Gastroesophageal sphincter (tissue), 4 donors: ENCODE measurements at regions not wholly inside any gene's neighbourhood (a gene's known extent, or its start where the extent isn't known, plus 50 kb on each side); places are given as distances from the start of the nearest gene placed in this dataset.

Experiments
- ATAC-seq: fragments of 150-250 bp; one replicate; pipeline ENCODE4 v1.9.1; 2016; ENCODE audit warnings: mild to moderate bottlenecking, moderate library complexity
- H3K27ac ChIP-seq, 4 donors: fragments of 200-600 bp; sonication (generic) in 3 of 4; 1 replicate in 3 of 4; 2 replicates in 1 of 4; pipeline ENCODE4 v1.5.1; 2016 to 2019
- H3K27me3 ChIP-seq: fragments of 200-600 bp; sonication (generic); one replicate; pipeline ENCODE4 v1.5.1; 2019
- H3K36me3 ChIP-seq, 2 donors: fragments of 200-600 bp; sonication (generic); one replicate each; pipeline ENCODE4 v1.5.1; 2019; ENCODE audit warnings: control low read depth in 1 of 2
- H3K4me1 ChIP-seq, 3 donors: fragments of 200-600 bp; sonication (generic); 1 replicate in 2 of 3; 2 replicates in 1 of 3; pipeline ENCODE4 v1.5.1; 2016 to 2019; ENCODE audit warnings: control low read depth in 2 of 3
- H3K4me3 ChIP-seq, 2 donors: fragments of 200-600 bp; sonication (generic); one replicate each; pipeline ENCODE4 v1.5.1; 2019; ENCODE audit warnings: mild to moderate bottlenecking in 1 of 2, moderate library complexity in 1 of 2
- H3K9me3 ChIP-seq, 3 donors: fragments of 200-600 bp; sonication (generic); one replicate each; pipeline ENCODE4 v1.5.1; 2017 to 2019; ENCODE audit warnings: control low read depth in 2 of 3
- CTCF ChIP-seq, 4 experiments: fragments of 200-600 bp in 2 of 4; fragments of 450-650 bp in 2 of 4; sonication (generic) in 1 of 4; IDR thresholded peaks; one replicate each; pipeline ENCODE4 v1.5.1; 2017 to 2019; ENCODE audit warnings: antibody characterized with exemption in 4 of 4, mild to moderate bottlenecking in 2 of 4, moderate library complexity in 2 of 4
- EP300 ChIP-seq: sonication (generic); formaldehyde crosslinking; IDR thresholded peaks from one replicate; pipeline ENCODE4 v1.6.1; 2017; ENCODE audit warnings: antibody characterized with exemption, mild to moderate bottlenecking
- POLR2A ChIP-seq, 2 donors: fragments of 450-650 bp; IDR thresholded peaks; one replicate each; pipeline ENCODE4 v1.6.1; 2017; ENCODE audit warnings: antibody characterized with exemption in 2 of 2, mild to moderate bottlenecking in 2 of 2, moderate library complexity in 1 of 2
- POLR2AphosphoS5 ChIP-seq: sonication (generic); formaldehyde crosslinking; IDR thresholded peaks from one replicate; pipeline ENCODE4 v1.6.1; 2017; ENCODE audit warnings: antibody characterized with exemption
- WGBS, 2 donors: methylation state at CpG; one replicate each; pipeline ENCODE4 v1.1.5; 2018; ENCODE audit warnings: low coverage in 1 of 2; 5-methylcytosine and 5-hydroxymethylcytosine counted together

DNA sequence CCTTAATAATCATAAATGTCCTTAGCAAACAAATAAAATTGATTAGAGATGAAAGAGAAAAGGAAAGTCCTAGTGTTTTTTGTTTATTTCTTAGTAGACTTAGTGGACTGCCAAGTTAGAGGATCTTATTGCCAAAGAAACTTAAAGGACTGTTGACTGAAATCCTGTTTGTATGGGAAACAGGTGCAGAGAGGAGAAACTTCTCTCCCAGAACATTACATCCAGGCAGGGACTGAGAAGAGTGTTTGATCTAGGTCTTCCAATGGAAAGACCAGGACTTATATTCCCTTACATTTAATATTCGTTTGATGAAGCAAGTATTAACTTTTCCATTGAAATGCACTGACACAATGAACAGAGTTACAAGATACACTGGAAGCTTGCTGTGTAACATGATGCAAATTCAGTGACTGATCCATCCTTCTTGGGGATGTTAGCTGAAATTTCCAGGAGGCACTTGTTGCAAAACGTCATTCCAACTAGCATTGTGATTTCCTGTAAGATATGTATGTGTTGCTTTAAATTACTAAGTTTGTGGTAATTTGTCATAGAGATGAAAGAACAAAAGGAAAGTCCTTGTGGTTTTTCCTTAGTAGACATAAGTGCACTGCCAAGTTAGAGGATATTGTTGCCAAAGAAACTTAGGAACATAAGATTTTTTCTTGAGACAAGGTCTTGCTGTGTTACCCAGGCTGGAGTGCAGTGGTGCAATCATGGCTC lies 505.6 kb downstream of the STIM2 start:
- WGBS, 2 donors, result 32% methylated on average over 2 of the region's 2 CpGs; no CpG with 5 or more reads in 1 of the 2 donors
- H3K27ac ChIP-seq, result no peak overlapping the region
- no peak for ATAC-seq
- TF ChIP-seq CTCF (IDR thresholded peaks at IDR 0.05) (no peak), EP300 (no peak), POLR2AphosphoS5 (no peak), POLR2A (IDR thresholded peaks at IDR 0.05) (no peak)
- H3K27me3 ChIP-seq, result no peaks in the 10 kb centered on the region
- peaks cover 0 to 4% (median 0%) of the 10 kb centered on the region in 3 donors for H3K4me1 ChIP-seq
- H3K4me3 ChIP-seq, result no peak overlapping the region
- H3K36me3 ChIP-seq, result no peaks in the 10 kb centered on the region
- H3K9me3 ChIP-seq, result no peaks in the 10 kb centered on the region

DNA sequence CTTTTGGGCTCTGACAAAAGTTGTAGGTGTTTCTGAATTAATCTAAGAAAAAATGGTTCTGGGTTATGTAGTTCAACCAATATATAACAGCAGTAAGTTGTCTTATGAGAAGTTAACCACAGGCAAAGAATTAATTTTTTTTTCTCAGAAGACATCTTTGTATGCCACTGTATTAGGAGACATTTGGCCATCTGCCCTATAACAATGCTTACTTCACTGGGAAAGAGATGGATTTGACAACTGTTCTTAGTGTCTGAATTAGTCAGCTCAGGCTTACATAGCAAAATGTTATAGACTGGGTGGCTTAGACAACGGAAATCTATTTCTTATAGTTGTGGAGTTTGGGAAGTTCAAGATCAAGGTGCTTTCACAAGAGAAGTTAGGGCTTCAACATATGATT lies 508.1 kb downstream of the STIM2 start:
- H3K27ac ChIP-seq, result no peak overlapping the region
- WGBS, 2 donors, result 50 to 75% methylated on average over 1 of the region's 1 CpG
- ATAC-seq, result no peak
- H3K27me3 ChIP-seq, result no peaks in the 10 kb centered on the region
- no peaks in the 10 kb centered on the region for H3K36me3 ChIP-seq
- TF ChIP-seq POLR2A (IDR thresholded peaks at IDR 0.05), result no peak
- no peak for TF ChIP-seq POLR2AphosphoS5
- no peak for TF ChIP-seq EP300
- TF ChIP-seq CTCF (IDR thresholded peaks at IDR 0.05), result no peak
- no peaks in the 10 kb centered on the region for H3K9me3 ChIP-seq
- H3K4me3 ChIP-seq, result no peak overlapping the region
- H3K4me1 ChIP-seq, result no peaks in the 10 kb centered on the region

DNA sequence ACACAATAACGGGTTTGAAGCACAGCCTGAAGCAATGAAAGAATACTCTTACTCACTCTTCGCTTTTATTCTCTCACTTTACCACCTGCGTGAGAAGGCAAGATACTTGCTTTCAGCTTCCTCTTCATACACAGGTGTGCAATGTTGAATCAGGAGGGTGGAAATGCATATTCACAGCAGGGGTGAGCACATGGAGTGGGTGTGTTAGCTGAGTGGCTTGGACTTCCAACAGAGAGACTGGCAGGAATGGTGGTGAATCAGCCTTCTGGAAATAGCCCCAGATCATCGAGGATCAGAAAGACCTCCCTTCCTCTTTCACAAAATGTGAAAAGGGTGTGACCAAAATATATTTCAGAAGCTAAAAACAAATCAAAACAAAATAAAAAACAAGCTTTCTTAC lies 521.2 kb downstream of the STIM2 start:
- Histone ChIP-seq H3K36me3 (no peaks in the 10 kb centered on the region), H3K9me3 (no peaks in the 10 kb centered on the region), H3K27ac (no peak overlapping the region), H3K27me3 (no peaks in the 10 kb centered on the region), H3K4me1 (no peaks in the 10 kb centered on the region), H3K4me3 (no peak overlapping the region)
- TF ChIP-seq POLR2A (IDR thresholded peaks at IDR 0.05) (no peak), CTCF (IDR thresholded peaks at IDR 0.05) (no peak), EP300 (no peak), POLR2AphosphoS5 (no peak)
- 88 to 100% methylated on average over 2 to 4 of the region's 4 CpGs for WGBS, 2 donors
- no peak for ATAC-seq

- Histone ChIP-seq H3K36me3 (no peaks in the 10 kb centered on the region), H3K4me1 (no peaks in the 10 kb centered on the region), H3K27me3 (no peaks in the 10 kb centered on the region), H3K9me3 (no peaks in the 10 kb centered on the region), H3K4me3 (no peak overlapping the region), H3K27ac (no peak overlapping the region)
- ATAC-seq, result no peak
- TF ChIP-seq EP300, result no peak
- no peak for TF ChIP-seq POLR2AphosphoS5
- no peak for TF ChIP-seq POLR2A (IDR thresholded peaks at IDR 0.05)
- no peak for TF ChIP-seq CTCF (IDR thresholded peaks at IDR 0.05)
- WGBS, 2 donors, result 50 to 55% methylated on average over 1 of the region's 1 CpG
Measured at GRCh38 chr4:27387711-27388110, 527.1 kb downstream of the STIM2 start.

- Histone ChIP-seq H3K27me3 (no peaks in the 10 kb centered on the region), H3K4me3 (no peak overlapping the region), H3K36me3 (no peaks in the 10 kb centered on the region), H3K4me1 (no peaks in the 10 kb centered on the region), H3K9me3 (no peaks in the 10 kb centered on the region), H3K27ac (no peak overlapping the region)
- TF ChIP-seq EP300 (no peak), POLR2A (IDR thresholded peaks at IDR 0.05) (no peak), CTCF (IDR thresholded peaks at IDR 0.05) (no peak), POLR2AphosphoS5 (no peak)
- ATAC-seq, result no peak
- WGBS, 2 donors, result 31 to 45% methylated on average over 1 of the region's 1 CpG
Measured at GRCh38 chr4:27397886-27398285, 537.2 kb downstream of the STIM2 start.
